Body of pancreas (tissue), 4 donors: ENCODE measurements at regions not wholly inside any gene's neighbourhood (a gene's known extent, or its start where the extent isn't known, plus 50 kb on each side); places are given as distances from the start of the nearest gene placed in this dataset.

Source experiments
- POLR2A ChIP-seq, 3 donors: fragments of 450-650 bp; IDR thresholded peaks; one replicate each; pipeline ENCODE4 v1.6.1; 2016; ENCODE audit warnings: antibody characterized with exemption in 3 of 3, mild to moderate bottlenecking in 2 of 3
- TF ChIP-seq, protein P1 (sequence below), 7 experiments: fragments of 450-650 bp in 4 of 7; fragments of 200-600 bp in 3 of 7; sonication (generic) in 3 of 7; IDR thresholded peaks; one replicate each; pipeline ENCODE4 v1.5.1; 2016 to 2019; ENCODE audit warnings: antibody characterized with exemption in 7 of 7

DNA sequence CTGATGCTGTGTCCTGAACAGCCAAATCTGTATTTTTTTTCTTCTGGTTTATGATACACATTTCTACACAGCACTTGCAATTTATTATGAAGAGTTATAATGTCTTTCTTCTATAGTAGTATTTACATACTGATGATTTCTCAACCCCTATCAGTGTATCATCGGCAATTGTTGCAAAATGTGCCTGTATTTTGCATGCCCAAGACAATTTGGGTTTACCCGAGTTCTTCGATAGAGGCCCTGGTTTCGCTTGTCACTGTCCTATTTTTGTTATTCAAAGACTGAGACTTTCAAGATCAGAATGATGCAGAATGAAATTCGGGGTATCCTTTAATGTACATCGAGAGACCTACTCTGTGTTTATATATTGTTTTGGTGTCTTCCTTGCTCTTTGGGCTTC is 184.5 kb upstream of the PRSS58 start:
- TF ChIP-seq, protein P1, sequence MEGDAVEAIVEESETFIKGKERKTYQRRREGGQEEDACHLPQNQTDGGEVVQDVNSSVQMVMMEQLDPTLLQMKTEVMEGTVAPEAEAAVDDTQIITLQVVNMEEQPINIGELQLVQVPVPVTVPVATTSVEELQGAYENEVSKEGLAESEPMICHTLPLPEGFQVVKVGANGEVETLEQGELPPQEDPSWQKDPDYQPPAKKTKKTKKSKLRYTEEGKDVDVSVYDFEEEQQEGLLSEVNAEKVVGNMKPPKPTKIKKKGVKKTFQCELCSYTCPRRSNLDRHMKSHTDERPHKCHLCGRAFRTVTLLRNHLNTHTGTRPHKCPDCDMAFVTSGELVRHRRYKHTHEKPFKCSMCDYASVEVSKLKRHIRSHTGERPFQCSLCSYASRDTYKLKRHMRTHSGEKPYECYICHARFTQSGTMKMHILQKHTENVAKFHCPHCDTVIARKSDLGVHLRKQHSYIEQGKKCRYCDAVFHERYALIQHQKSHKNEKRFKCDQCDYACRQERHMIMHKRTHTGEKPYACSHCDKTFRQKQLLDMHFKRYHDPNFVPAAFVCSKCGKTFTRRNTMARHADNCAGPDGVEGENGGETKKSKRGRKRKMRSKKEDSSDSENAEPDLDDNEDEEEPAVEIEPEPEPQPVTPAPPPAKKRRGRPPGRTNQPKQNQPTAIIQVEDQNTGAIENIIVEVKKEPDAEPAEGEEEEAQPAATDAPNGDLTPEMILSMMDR (IDR thresholded peaks at IDR 0.05), result no peak
- no peak for TF ChIP-seq POLR2A (IDR thresholded peaks at IDR 0.05)
